ENCODE measurements at regions not wholly inside any gene's neighbourhood (a gene's known extent, or its start where the extent isn't known, plus 50 kb on each side); places are given as distances from the start of the nearest gene placed in this dataset.

DNA sequence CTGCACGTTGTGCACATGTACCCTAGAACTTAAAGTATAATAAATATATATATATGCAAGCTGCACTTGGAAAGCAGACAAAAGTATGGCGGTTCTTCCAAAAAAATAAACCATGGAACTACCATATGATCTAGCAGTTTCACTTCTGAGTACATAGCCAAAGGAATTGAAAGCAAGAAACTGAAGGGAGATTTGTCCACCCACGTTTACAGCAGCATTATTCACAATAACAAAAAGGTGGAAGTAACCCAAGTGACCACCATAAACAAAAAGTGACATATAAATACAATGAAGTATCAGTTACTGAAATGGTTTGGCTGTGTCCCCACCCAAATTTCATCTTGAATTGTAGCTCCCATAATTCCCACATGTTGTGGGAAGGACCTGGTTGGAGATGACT, 525.3 kb upstream of the CELF2 start:
- TF ChIP-seq, protein P1, sequence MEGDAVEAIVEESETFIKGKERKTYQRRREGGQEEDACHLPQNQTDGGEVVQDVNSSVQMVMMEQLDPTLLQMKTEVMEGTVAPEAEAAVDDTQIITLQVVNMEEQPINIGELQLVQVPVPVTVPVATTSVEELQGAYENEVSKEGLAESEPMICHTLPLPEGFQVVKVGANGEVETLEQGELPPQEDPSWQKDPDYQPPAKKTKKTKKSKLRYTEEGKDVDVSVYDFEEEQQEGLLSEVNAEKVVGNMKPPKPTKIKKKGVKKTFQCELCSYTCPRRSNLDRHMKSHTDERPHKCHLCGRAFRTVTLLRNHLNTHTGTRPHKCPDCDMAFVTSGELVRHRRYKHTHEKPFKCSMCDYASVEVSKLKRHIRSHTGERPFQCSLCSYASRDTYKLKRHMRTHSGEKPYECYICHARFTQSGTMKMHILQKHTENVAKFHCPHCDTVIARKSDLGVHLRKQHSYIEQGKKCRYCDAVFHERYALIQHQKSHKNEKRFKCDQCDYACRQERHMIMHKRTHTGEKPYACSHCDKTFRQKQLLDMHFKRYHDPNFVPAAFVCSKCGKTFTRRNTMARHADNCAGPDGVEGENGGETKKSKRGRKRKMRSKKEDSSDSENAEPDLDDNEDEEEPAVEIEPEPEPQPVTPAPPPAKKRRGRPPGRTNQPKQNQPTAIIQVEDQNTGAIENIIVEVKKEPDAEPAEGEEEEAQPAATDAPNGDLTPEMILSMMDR (IDR thresholded peaks at IDR 0.05): no peak
- no peak for TF ChIP-seq POLR2A (IDR thresholded peaks at IDR 0.05)
- no peak for TF ChIP-seq EP300 (IDR thresholded peaks at IDR 0.05)
